IMR-90 (cell line): ENCODE measurements at regions not wholly inside any gene's neighbourhood (a gene's known extent, or its start where the extent isn't known, plus 50 kb on each side); places are given as distances from the start of the nearest gene placed in this dataset.
A peak's percentile ranks its signal among the peaks of the same experiment; 100 is the strongest.

Experiments
- ATAC-seq: fragments of 200-7000 bp; cut with Tn5 transposase; 2 replicates; pipeline ENCODE4 v1.9.1; 2020; ENCODE audit warnings: low read depth, mild to moderate bottlenecking, moderate library complexity
- BruUV-seq: library from RNA; stranded (reverse); fragments of 400-500 nt; replicated peaks from 2 replicates; lab custom pipeline; 2021; lab: Mats Ljungman, UMichigan
- CTCF ChIA-PET: fragments of 300-600 bp; formaldehyde crosslinking; extraction: SDS; loops from one replicate; lab custom pipeline; 2021; ENCODE audit warnings: antibody characterized with exemption; lab: Yijun Ruan, JAX
- POLR2A ChIA-PET: fragments of 300-600 bp; sonication (Branson Sonifier 250); formaldehyde crosslinking; loops from one replicate; lab custom pipeline; 2022; ENCODE audit warnings: antibody characterized with exemption; ENCODE audit not compliant: unreplicated experiment; lab: Charles Lee
- DNase-seq: peaks from one replicate; pipeline ENCODE4 v3.0.0; 2013
- H2AFZ ChIP-seq: replicated peaks from 2 replicates; pipeline ENCODE3; 2013; ENCODE audit warnings: low read length, mild to moderate bottlenecking; ENCODE audit not compliant: poor library complexity
- H2AK5ac ChIP-seq: 2 replicates; pipeline ENCODE4 v1.6.1; 2013; ENCODE audit warnings: low read depth, low read length, inconsistent platforms
- H2AK9ac ChIP-seq: replicated peaks from 2 replicates; pipeline ENCODE3; 2013; ENCODE audit warnings: mild to moderate bottlenecking, low read depth, low read length, moderate library complexity; ENCODE audit not compliant: poor library complexity
- H2BK120ac ChIP-seq: 2 replicates; pipeline ENCODE4 v1.6.1; 2013; ENCODE audit warnings: low read depth, low read length, inconsistent platforms
- H2BK15ac ChIP-seq: 3 replicates; pipeline ENCODE4 v1.6.1; 2013; ENCODE audit warnings: low read depth, low read length, inconsistent platforms
- H2BK20ac ChIP-seq: 2 replicates; pipeline ENCODE4 v1.6.1; 2013; ENCODE audit warnings: low read depth, mild to moderate bottlenecking, inconsistent platforms, low read length, moderate library complexity
- H2BK5ac ChIP-seq: 2 replicates; pipeline ENCODE4 v1.6.1; 2013; ENCODE audit warnings: mild to moderate bottlenecking, low read depth, low read length, inconsistent platforms; ENCODE audit not compliant: poor library complexity, severe bottlenecking
- H3K14ac ChIP-seq: replicated peaks from 2 replicates; pipeline ENCODE4 v1.6.1; 2013; ENCODE audit warnings: low read depth, low read length, inconsistent platforms
- H3K18ac ChIP-seq: 2 replicates; pipeline ENCODE4 v1.6.1; 2013; ENCODE audit warnings: low read depth, low read length, control low read depth
- H3K23ac ChIP-seq: 2 replicates; pipeline ENCODE4 v1.6.1; 2013; ENCODE audit warnings: low read depth, low read length, inconsistent platforms
- H3K27ac ChIP-seq: 2 replicates; pipeline ENCODE4 v1.5.1; 2013; ENCODE audit warnings: mild to moderate bottlenecking, control low read depth, low read length; ENCODE audit not compliant: insufficient read depth
- H3K27me3 ChIP-seq: 2 replicates; pipeline ENCODE4 v1.6.1; 2013; ENCODE audit warnings: low read length; ENCODE audit not compliant: control insufficient read depth, insufficient read depth
- H3K36me3 ChIP-seq: 2 replicates; pipeline ENCODE4 v1.6.1; 2013; ENCODE audit warnings: low read length, mixed read lengths; ENCODE audit not compliant: control insufficient read depth, insufficient read depth
- H3K4ac ChIP-seq: 2 replicates; pipeline ENCODE4 v1.6.1; 2013; ENCODE audit warnings: low read depth, low read length, inconsistent platforms
- H3K4me1 ChIP-seq: 2 replicates; pipeline ENCODE4 v1.6.1; 2013; ENCODE audit warnings: low read length, mixed read lengths; ENCODE audit not compliant: control insufficient read depth, insufficient read depth
- H3K4me2 ChIP-seq: 2 replicates; pipeline ENCODE4 v1.6.1; 2013; ENCODE audit warnings: low read depth, mild to moderate bottlenecking, control low read depth, low read length, moderate library complexity
- H3K4me3 ChIP-seq: 2 replicates; pipeline ENCODE4 v1.5.1; 2013; ENCODE audit warnings: low read depth, mild to moderate bottlenecking, control low read depth, low read length, moderate library complexity; ENCODE audit not compliant: insufficient read depth
- H3K56ac ChIP-seq: 2 replicates; pipeline ENCODE4 v1.6.1; 2013; ENCODE audit warnings: low read length, inconsistent platforms; ENCODE audit not compliant: insufficient read depth; ENCODE audit errors: extremely low read depth
- H3K79me1 ChIP-seq, 2 experiments: 2 replicates each; pipeline ENCODE4 v1.6.1; 2013; ENCODE audit warnings: low read length in 2 of 2, inconsistent platforms in 1 of 2, low read depth in 1 of 2
- H3K9ac ChIP-seq: 2 replicates; pipeline ENCODE4 v1.6.1; 2013; ENCODE audit warnings: low read depth, low read length, control low read depth
- H3K9me1 ChIP-seq: 2 replicates; pipeline ENCODE4 v1.6.1; 2013; ENCODE audit warnings: low read length, inconsistent platforms; ENCODE audit not compliant: insufficient read depth
- H3K9me3 ChIP-seq: 2 replicates; pipeline ENCODE4 v1.6.1; 2013; ENCODE audit warnings: low read length; ENCODE audit not compliant: control insufficient read depth, insufficient read depth
- H4K20me1 ChIP-seq: 2 replicates; pipeline ENCODE4 v1.6.1; 2013; ENCODE audit warnings: low read length, inconsistent platforms; ENCODE audit not compliant: insufficient read depth
- H4K5ac ChIP-seq: 2 replicates; pipeline ENCODE4 v1.6.1; 2013; ENCODE audit warnings: mild to moderate bottlenecking, low read depth, low read length, control low read depth
- H4K8ac ChIP-seq, 2 experiments: 2 replicates each; pipeline ENCODE4 v1.6.1; 2013; ENCODE audit warnings: low read depth in 2 of 2, low read length in 2 of 2, control low read depth in 1 of 2, inconsistent platforms in 1 of 2
- H4K91ac ChIP-seq: 2 replicates; pipeline ENCODE4 v1.6.1; 2013; ENCODE audit warnings: low read depth, low read length, inconsistent platforms; ENCODE audit not compliant: insufficient read depth
- CTCF ChIP-seq: conservative IDR thresholded peaks from 2 replicates; pipeline ENCODE4 v1.5.1; 2012; ENCODE audit warnings: mild to moderate bottlenecking, low read depth, low read length, improper control_type of control experiment
- FOS ChIP-seq: fragments of 150-350 bp; IDR thresholded peaks from 2 replicates; pipeline ENCODE4 v1.6.1; 2016; ENCODE audit warnings: low read depth, low read length
- MAZ ChIP-seq: IDR thresholded peaks from 2 replicates; pipeline ENCODE4 v1.6.1; 2012; ENCODE audit warnings: low read depth, mild to moderate bottlenecking, low read length, improper control_type of control experiment, moderate library complexity, borderline replicate concordance
- NFE2L2 ChIP-seq: fragments of 150-350 bp; IDR thresholded peaks from 2 replicates; pipeline ENCODE4 v1.6.1; 2016; ENCODE audit warnings: low read depth, mild to moderate bottlenecking, low read length
- RAD21 ChIP-seq: IDR thresholded peaks from 2 replicates; pipeline ENCODE4 v1.6.1; 2012; ENCODE audit warnings: low read length, improper control_type of control experiment
- WGBS, 2 experiments: methylation state at CpG; one replicate each; pipeline versions ENCODE4 v1.1.5 to v1.1.7; 2013; ENCODE audit warnings: missing lambda C conversion rate in 2 of 2; ENCODE audit not compliant: insufficient read length in 1 of 2; ENCODE audit errors: extremely low coverage in 2 of 2; 5-methylcytosine and 5-hydroxymethylcytosine counted together
- dilution Hi-C: fragments of 300-500 bp; cut with HindIII; formaldehyde crosslinking; loops from one replicate; pipeline ENCODE4 v1.14.3; 2018; ENCODE audit warnings: low sequenced_read_pairs; ENCODE audit not compliant: unreplicated experiment
- in situ Hi-C: fragments of 300-500 bp; cut with MboI; formaldehyde crosslinking; loops from 3 replicates; pipeline ENCODE4 v1.14.3; 2019; ENCODE audit warnings: low sequenced_read_pairs, inconsistent platforms, mixed read lengths
- intact Hi-C: fragments of 100-400 bp; cut with micrococcal nuclease; formaldehyde crosslinking; loops from 2 replicates; pipeline ENCODE4 v1.10.0; 2022

- Histone ChIP-seq H3K27ac (no peak overlapping the region), H3K14ac (no peak overlapping the region), H4K8ac (no peak overlapping the region), H3K27me3 (peaks cover 3% of the 10 kb centered on the region; the same call in 1 of the 2 replicates), H2BK15ac (no peak overlapping the region), H4K91ac (no peak overlapping the region), H2BK120ac (no peak overlapping the region), H4K20me1 (no peaks in the 10 kb centered on the region; the same call in 1 of the 2 replicates), H3K9me1 (no peaks in the 10 kb centered on the region), H3K79me1 (no peaks in the 10 kb centered on the region), H3K36me3 (no peaks in the 10 kb centered on the region), H4K5ac (no peak overlapping the region), H2AK9ac (peak overlapping the region; percentile 19), H2AK5ac (no peak overlapping the region), H3K4ac (no peak overlapping the region), H3K23ac (no peak overlapping the region), H3K4me1 (no peaks in the 10 kb centered on the region), H3K18ac (no peak overlapping the region), H3K9me3 (no peaks in the 10 kb centered on the region), H2AFZ (no peak overlapping the region), H3K4me2 (no peak overlapping the region), H3K56ac (no peak overlapping the region), H3K9ac (no peak overlapping the region), H2BK5ac (no peak overlapping the region), H3K4me3 (no peak overlapping the region), H2BK20ac (no peak overlapping the region)
- ATAC-seq = no peak
- dilution Hi-C loops (no loop called here), intact Hi-C loops (no loop called here), in situ Hi-C loops (no loop called here)
- WGBS, 2 experiments = 82% methylated on average over 2 of the region's 14 CpGs; no CpG with 5 or more reads in 1 of the 2 experiments
- TF ChIP-seq MAZ = no peak
- no peak for TF ChIP-seq RAD21
- TF ChIP-seq FOS = no peak
- TF ChIP-seq CTCF = no peak
- TF ChIP-seq NFE2L2 = no peak
- no peak for DNase-seq
- POLR2A ChIA-PET = no interaction called here
- no TSS peak for BruUV-seq
- CTCF ChIA-PET = no interaction called here
These were observed 197.7 kb upstream of the POU3F1 start for GRCh38 chr1:38244218-38244845.
